Activated B cell treated with CpG ODN at 0.5 μM for 24 hours (primary cell): ENCODE measurements at regions not wholly inside any gene's neighbourhood (a gene's known extent, or its start where the extent isn't known, plus 50 kb on each side); places are given as distances from the start of the nearest gene placed in this dataset.

Source experiments
- ATAC-seq: fragments of 200-7000 bp; cut with Tn5 transposase; one replicate; pipeline ENCODE4 v1.10.0; 2021; ENCODE audit warnings: low read depth, mild to moderate bottlenecking, moderate library complexity
- CTCF ChIA-PET: fragments of 350-600 bp; sonication (Branson Sonifier 250); formaldehyde crosslinking; loops from one replicate; lab custom pipeline; 2021; ENCODE audit warnings: antibody characterized with exemption; lab: Charles Lee
- POLR2A ChIA-PET: fragments of 350-600 bp; sonication (Branson Sonifier 250); formaldehyde crosslinking; loops from one replicate; lab custom pipeline; 2021; ENCODE audit warnings: antibody characterized with exemption; lab: Charles Lee
- DNase-seq: peaks from one replicate; pipeline ENCODE4 v3.0.0; 2022
- H3K27ac Mint-ChIP-seq: one replicate; pipeline ENCODE4 v1.8.0; 2020; ENCODE audit warnings: mixed read lengths
- H3K27me3 Mint-ChIP-seq: one replicate; pipeline ENCODE4 v1.8.0; 2021; ENCODE audit warnings: mixed read lengths
- H3K36me3 Mint-ChIP-seq: one replicate; pipeline ENCODE4 v1.8.0; 2021; ENCODE audit warnings: low read depth, mixed read lengths
- H3K4me1 Mint-ChIP-seq: one replicate; pipeline ENCODE4 v1.8.0; 2021; ENCODE audit warnings: mixed read lengths
- H3K4me3 Mint-ChIP-seq: one replicate; pipeline ENCODE4 v1.8.0; 2020; ENCODE audit warnings: mild to moderate bottlenecking, mixed read lengths
- H3K9me3 Mint-ChIP-seq: one replicate; pipeline ENCODE4 v1.8.0; 2020; ENCODE audit warnings: mixed read lengths
- CTCF ChIP-seq: fragments of 200-600 bp; IDR thresholded peaks from one replicate; pipeline ENCODE4 v1.8.0; 2022; ENCODE audit warnings: antibody characterized with exemption, mild to moderate bottlenecking
- intact Hi-C: fragments of 100-400 bp; cut with micrococcal nuclease; formaldehyde crosslinking; loops from one replicate; pipeline ENCODE4 v1.15.1; 2024

GRCh38 chr5:89216606-89217005, 333.6 kb upstream of the MEF2C start:
- CTCF ChIA-PET: no interaction called here
- DNase-seq (no peak), ATAC-seq (no peak)
- POLR2A ChIA-PET: no interaction called here
- intact Hi-C loops: no loop called here
- H3K27ac Mint-ChIP-seq: no peak overlapping the region
- H3K27me3 Mint-ChIP-seq: no peaks in the 10 kb centered on the region
- H3K4me1 Mint-ChIP-seq: no peaks in the 10 kb centered on the region
- no peak overlapping the region for H3K4me3 Mint-ChIP-seq
- H3K36me3 Mint-ChIP-seq: no peaks in the 10 kb centered on the region
- no peak for TF ChIP-seq CTCF
- peaks cover 6% of the 10 kb centered on the region for H3K9me3 Mint-ChIP-seq

GRCh38 chr5:89213573-89213972, 330.6 kb upstream of the MEF2C start:
- Mint-ChIP-seq H3K36me3 (no peaks in the 10 kb centered on the region), H3K27ac (no peak overlapping the region), H3K9me3 (peaks cover 4% of the 10 kb centered on the region), H3K4me1 (no peaks in the 10 kb centered on the region), H3K4me3 (no peak overlapping the region), H3K27me3 (no peaks in the 10 kb centered on the region)
- POLR2A ChIA-PET: no interaction called here
- CTCF ChIA-PET: no interaction called here
- DNase-seq (no peak), ATAC-seq (no peak)
- intact Hi-C loops: no loop called here
- TF ChIP-seq CTCF: no peak

- H3K4me3 Mint-ChIP-seq: no peak overlapping the region
- ATAC-seq (no peak), DNase-seq (no peak)
- intact Hi-C loops: no loop called here
- H3K27ac Mint-ChIP-seq: no peak overlapping the region
- H3K4me1 Mint-ChIP-seq: no peaks in the 10 kb centered on the region
- H3K27me3 Mint-ChIP-seq: no peaks in the 10 kb centered on the region
- H3K36me3 Mint-ChIP-seq: no peaks in the 10 kb centered on the region
- ChIA-PET POLR2A (no interaction called here), CTCF (no interaction called here)
- peaks cover 4% of the 10 kb centered on the region for H3K9me3 Mint-ChIP-seq
- TF ChIP-seq CTCF: no peak
Observed at GRCh38 chr5:89211836-89212235, 328.9 kb upstream of the MEF2C start.

GRCh38 chr5:89208811-89209210, 325.8 kb upstream of the MEF2C start:
- Mint-ChIP-seq H3K4me1 (no peaks in the 10 kb centered on the region), H3K27ac (no peak overlapping the region)
- CTCF ChIA-PET: no interaction called here

GRCh38 chr5:89208392-89208791, 325.4 kb upstream of the MEF2C start:
- Mint-ChIP-seq H3K4me1 (no peaks in the 10 kb centered on the region), H3K9me3 (peaks cover 4% of the 10 kb centered on the region), H3K27ac (no peak overlapping the region), H3K4me3 (no peak overlapping the region), H3K36me3 (no peaks in the 10 kb centered on the region), H3K27me3 (no peaks in the 10 kb centered on the region)
- intact Hi-C loops: no loop called here
- ATAC-seq: no peak
- no peak for TF ChIP-seq CTCF
- no peak for DNase-seq
- POLR2A ChIA-PET: no interaction called here
- CTCF ChIA-PET: no interaction called here

More at GRCh38 chr5:89208811-89209210, 325.8 kb upstream of the MEF2C start:
- no peak for ATAC-seq
- no peaks in the 10 kb centered on the region for H3K27me3 Mint-ChIP-seq
- intact Hi-C loops: no loop called here
- peaks cover 4% of the 10 kb centered on the region for H3K9me3 Mint-ChIP-seq
- H3K36me3 Mint-ChIP-seq: no peaks in the 10 kb centered on the region
- TF ChIP-seq CTCF: no peak
- POLR2A ChIA-PET: no interaction called here
- no peak for DNase-seq
- H3K4me3 Mint-ChIP-seq: no peak overlapping the region
